Activated CD8-positive, alpha-beta memory T cell treated with anti-CD3 and anti-CD28 coated beads, Interleukin-2, amount 10 ng/mL, durations not matched to agents 7 days and 5 days (primary cell): ENCODE measurements at regions not wholly inside any gene's neighbourhood (a gene's known extent, or its start where the extent isn't known, plus 50 kb on each side); places are given as distances from the start of the nearest gene placed in this dataset.

Source experiments
- ATAC-seq: fragments of 150-1000 bp; cut with Tn5 transposase; one replicate; pipeline ENCODE4 v1.10.0; 2021; ENCODE audit warnings: moderate library complexity
- CTCF ChIA-PET: fragments of 350-600 bp; sonication (Branson Sonifier 250); formaldehyde crosslinking; loops from one replicate; lab custom pipeline; 2021; ENCODE audit warnings: antibody characterized with exemption; lab: Charles Lee
- DNase-seq: peaks from one replicate; pipeline ENCODE4 v3.0.0-alpha.2; 2020
- H3K27ac Mint-ChIP-seq: one replicate; pipeline ENCODE4 v1.8.0; 2021; ENCODE audit warnings: mild to moderate bottlenecking, mixed read lengths
- H3K27me3 Mint-ChIP-seq: one replicate; pipeline ENCODE4 v1.8.0; 2021; ENCODE audit warnings: mixed read lengths
- H3K36me3 Mint-ChIP-seq: one replicate; pipeline ENCODE4 v1.8.0; 2021; ENCODE audit warnings: mild to moderate bottlenecking, mixed read lengths
- H3K4me1 Mint-ChIP-seq: one replicate; pipeline ENCODE4 v1.8.0; 2021; ENCODE audit warnings: mixed read lengths
- H3K4me3 Mint-ChIP-seq: one replicate; pipeline ENCODE4 v1.8.0; 2021; ENCODE audit warnings: mild to moderate bottlenecking, moderate library complexity, mixed read lengths
- H3K9me3 Mint-ChIP-seq: one replicate; pipeline ENCODE4 v1.8.0; 2022; ENCODE audit warnings: low read depth, mixed read lengths

DNA sequence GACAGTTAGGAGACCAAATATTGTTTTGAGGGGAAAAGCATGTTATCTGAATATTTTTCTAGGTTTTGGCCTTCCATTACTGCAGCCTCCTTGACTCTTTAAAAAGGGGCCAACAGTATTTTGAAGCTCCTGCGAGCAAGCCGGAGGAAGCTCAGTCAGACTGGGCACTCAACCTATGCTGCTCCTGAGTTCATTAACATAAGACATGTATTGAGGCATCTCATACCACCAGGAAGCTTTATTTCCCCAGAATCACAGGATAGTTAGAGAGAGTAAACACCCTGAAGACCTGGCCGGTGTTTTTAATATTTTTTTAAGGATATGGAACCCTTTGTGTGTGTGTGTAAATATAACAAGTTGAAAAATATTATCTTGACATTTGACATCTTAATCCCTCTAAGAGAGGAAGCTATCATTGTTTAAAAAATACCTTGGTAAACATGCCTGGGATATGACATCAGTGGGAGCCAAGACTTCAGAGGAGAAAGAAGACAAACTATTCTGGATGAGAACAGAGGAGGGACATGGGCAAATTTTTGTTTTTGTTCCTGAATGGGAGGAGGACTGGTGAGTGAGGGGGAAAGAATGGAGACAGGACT lies 139.3 kb upstream of the SLIT3 start:
- CTCF ChIA-PET, result no interaction called here
- Mint-ChIP-seq H3K27ac (no peak overlapping the region), H3K4me1 (no peaks in the 10 kb centered on the region), H3K36me3 (no peaks in the 10 kb centered on the region), H3K4me3 (no peak overlapping the region), H3K27me3 (peaks cover 17% of the 10 kb centered on the region), H3K9me3 (no peaks in the 10 kb centered on the region)
- DNase-seq, result no peak
- no peak for ATAC-seq

DNA sequence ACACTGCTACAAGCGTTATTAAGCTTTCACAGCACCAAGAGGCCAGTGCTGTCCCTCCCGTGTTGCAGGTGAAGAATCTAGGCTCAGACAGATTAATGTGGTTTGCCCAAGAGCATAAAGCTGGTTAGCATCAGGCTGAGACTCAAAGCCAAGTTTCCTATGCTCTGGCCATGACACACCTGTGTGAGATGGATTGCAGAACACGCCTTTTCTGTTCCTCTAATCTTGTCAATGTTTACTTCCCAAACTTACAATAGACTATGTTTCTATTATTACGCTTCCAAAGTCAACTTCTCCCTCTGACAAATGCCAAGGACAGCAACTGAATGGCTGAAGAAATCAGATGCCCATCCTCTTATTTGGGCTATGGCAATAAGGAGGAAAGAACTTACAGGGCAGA lies 138.4 kb upstream of the SLIT3 start:
- Mint-ChIP-seq H3K9me3 (no peaks in the 10 kb centered on the region), H3K27ac (no peak overlapping the region), H3K4me3 (no peak overlapping the region), H3K4me1 (no peaks in the 10 kb centered on the region), H3K36me3 (no peaks in the 10 kb centered on the region), H3K27me3 (peaks cover 17% of the 10 kb centered on the region)
- no peak for DNase-seq
- ATAC-seq, result no peak
- CTCF ChIA-PET, result no interaction called here

DNA sequence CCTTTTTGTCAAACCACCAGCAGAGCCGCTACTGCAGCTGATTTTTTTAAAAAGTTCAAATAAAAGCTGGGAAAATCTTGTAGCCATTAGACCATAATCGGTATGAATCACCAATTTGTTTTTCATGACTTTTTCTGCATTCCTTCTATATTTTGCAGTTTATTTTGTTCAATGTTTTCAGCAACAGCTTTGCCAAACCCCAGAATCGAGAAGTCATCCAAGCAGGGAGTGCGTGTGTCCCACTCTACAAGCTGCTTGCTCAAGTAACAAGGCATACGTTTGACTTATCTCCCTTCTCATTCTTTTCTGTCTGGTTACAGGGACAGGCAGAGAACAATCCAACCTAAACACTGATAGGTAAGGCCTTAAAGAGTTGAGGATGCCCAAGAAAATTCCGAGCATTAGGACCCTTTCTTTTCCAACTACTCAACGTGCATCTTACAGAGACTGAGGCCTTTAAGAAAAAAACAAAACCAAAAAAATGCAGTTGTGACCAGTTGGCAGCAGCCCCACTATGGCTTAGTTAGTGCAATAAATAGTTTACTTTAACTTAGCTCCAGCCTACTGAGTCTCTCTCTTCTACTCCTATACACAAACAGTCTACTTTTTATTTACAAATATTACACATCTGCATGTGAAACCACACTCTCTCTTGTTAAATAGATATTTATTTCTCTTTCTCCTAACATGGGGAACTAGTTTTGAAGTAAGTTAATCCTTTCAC lies 134.7 kb upstream of the SLIT3 start:
- ATAC-seq (no peak), DNase-seq (no peak)
- peaks cover 6% of the 10 kb centered on the region for H3K27me3 Mint-ChIP-seq
- H3K4me1 Mint-ChIP-seq, result no peaks in the 10 kb centered on the region
- no peaks in the 10 kb centered on the region for H3K9me3 Mint-ChIP-seq
- no peaks in the 10 kb centered on the region for H3K36me3 Mint-ChIP-seq
- CTCF ChIA-PET, result no interaction called here
- no peak overlapping the region for H3K4me3 Mint-ChIP-seq
- no peak overlapping the region for H3K27ac Mint-ChIP-seq

DNA sequence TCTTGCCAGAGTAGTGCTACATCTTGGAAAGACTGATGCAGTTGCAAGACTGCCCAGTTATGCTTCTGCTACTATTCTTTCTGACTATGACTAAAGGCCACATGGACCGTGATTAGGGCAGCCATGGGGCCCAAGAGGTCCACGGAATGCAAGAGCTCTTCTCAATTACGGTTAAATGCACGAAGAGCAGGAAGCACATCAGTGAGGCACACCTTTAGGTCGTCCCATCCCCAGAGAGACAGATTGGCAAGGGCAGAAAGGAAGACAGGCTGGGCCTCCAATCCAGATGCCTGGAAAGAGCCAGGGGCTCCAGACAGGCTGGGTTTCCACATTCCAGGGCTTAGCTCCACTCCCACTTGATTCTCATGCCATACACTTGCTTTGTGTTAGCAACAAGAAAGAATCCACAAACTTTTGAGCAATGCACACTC lies 132.3 kb upstream of the SLIT3 start:
- Mint-ChIP-seq H3K36me3 (no peaks in the 10 kb centered on the region), H3K4me3 (no peak overlapping the region), H3K4me1 (no peaks in the 10 kb centered on the region), H3K27me3 (peaks cover 6% of the 10 kb centered on the region), H3K27ac (no peak overlapping the region), H3K9me3 (no peaks in the 10 kb centered on the region)
- CTCF ChIA-PET, result no interaction called here
- DNase-seq (no peak), ATAC-seq (no peak)

DNA sequence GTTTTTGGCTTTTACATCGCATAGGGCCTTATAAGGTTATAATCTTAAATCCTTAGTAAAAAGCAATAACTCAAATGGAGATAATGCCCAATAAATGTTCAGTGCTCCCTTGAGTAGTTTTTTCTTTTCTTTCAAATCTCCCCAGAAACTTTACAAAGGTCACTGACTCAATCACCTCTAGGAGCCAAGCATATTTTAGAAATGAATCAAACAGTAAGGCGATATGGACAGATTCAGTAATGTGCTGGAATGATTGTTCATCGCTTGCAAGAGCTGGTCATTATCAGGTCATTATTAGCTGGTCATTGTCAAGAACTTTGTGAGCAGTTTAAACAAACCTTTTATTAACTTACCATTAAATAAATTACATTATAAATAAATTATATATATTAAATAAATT lies 130.4 kb upstream of the SLIT3 start:
- H3K9me3 Mint-ChIP-seq, result no peaks in the 10 kb centered on the region
- no peaks in the 10 kb centered on the region for H3K4me1 Mint-ChIP-seq
- no peaks in the 10 kb centered on the region for H3K27me3 Mint-ChIP-seq
- DNase-seq, result no peak
- no peak overlapping the region for H3K4me3 Mint-ChIP-seq
- no peak for ATAC-seq
- CTCF ChIA-PET, result no interaction called here
- H3K27ac Mint-ChIP-seq, result no peak overlapping the region
- H3K36me3 Mint-ChIP-seq, result no peaks in the 10 kb centered on the region

DNA sequence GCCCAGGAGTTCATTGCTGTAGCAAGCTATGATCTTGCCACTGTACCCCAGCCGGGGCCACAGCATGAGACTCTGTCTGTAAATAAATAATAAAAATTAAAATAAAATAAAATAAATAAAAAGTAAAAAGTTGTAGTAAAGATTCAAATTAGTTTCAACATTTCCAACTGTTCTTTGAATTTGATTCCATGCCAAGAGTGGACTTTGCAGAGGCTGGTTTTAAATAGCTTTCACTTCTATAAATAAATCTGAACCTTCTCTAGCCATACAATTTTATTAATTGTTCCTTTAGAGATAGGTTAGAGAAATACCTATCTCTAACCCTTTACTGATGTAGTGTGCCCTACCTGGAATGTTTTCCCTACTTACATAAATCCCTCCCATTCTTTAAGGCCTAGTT lies 129.7 kb upstream of the SLIT3 start:
- H3K9me3 Mint-ChIP-seq, result no peaks in the 10 kb centered on the region
- CTCF ChIA-PET, result no interaction called here

DNA sequence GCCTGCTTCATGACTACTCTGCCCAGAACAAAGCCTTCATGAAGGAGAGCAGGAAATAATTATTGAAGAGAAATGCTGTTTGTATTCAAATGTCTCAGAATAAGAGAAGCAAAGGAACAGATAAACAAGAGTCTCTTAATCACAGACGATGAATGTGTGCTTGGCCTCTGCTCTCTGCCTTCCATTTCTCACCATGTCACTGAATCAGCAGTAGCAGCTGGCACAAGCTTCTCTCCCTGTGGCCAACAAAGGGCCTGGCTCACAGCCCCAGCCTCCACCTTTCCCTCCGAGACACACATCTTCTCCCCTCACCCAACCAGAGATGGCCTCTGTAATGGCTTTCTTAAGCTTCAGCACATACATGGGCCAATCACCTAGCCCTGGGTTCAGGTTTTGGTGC lies 128.1 kb upstream of the SLIT3 start:
- H3K4me3 Mint-ChIP-seq, result no peak overlapping the region

More for the DNA sequence above, 129.7 kb upstream of the SLIT3 start:
- ATAC-seq (no peak), DNase-seq (no peak)
- no peaks in the 10 kb centered on the region for H3K36me3 Mint-ChIP-seq
- H3K4me1 Mint-ChIP-seq, result no peaks in the 10 kb centered on the region
- no peak overlapping the region for H3K27ac Mint-ChIP-seq
- H3K27me3 Mint-ChIP-seq, result no peaks in the 10 kb centered on the region
- H3K4me3 Mint-ChIP-seq, result no peak overlapping the region

DNA sequence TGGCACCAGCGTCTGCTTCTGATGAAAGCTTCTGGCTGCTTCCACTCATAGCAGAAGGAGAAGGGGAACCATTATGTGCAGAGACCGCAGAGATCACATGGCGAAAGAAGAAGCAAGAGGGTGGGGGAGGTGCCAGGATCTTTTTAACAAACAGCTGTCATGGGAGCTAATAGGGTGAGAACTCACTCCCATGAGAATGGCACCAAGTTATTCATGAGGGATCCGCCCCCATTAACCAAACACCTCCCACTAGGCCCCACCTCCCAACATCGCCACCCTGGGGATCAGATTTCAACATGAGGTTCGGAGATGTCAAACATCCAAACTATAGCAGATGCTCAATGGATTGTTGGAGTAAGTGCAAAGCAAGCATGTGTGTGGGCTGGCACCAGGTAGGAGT lies 125.8 kb upstream of the SLIT3 start:
- no peak overlapping the region for H3K27ac Mint-ChIP-seq
- no peaks in the 10 kb centered on the region for H3K4me1 Mint-ChIP-seq
- DNase-seq (no peak), ATAC-seq (no peak)
- CTCF ChIA-PET, result no interaction called here
- H3K4me3 Mint-ChIP-seq, result no peak overlapping the region
- H3K36me3 Mint-ChIP-seq, result no peaks in the 10 kb centered on the region
- H3K9me3 Mint-ChIP-seq, result no peaks in the 10 kb centered on the region
- no peaks in the 10 kb centered on the region for H3K27me3 Mint-ChIP-seq

More for the DNA sequence above, 128.1 kb upstream of the SLIT3 start:
- no peak overlapping the region for H3K27ac Mint-ChIP-seq
- no peaks in the 10 kb centered on the region for H3K36me3 Mint-ChIP-seq
- DNase-seq (no peak), ATAC-seq (no peak)
- no peaks in the 10 kb centered on the region for H3K4me1 Mint-ChIP-seq
- no peaks in the 10 kb centered on the region for H3K9me3 Mint-ChIP-seq
- CTCF ChIA-PET, result no interaction called here
- no peaks in the 10 kb centered on the region for H3K27me3 Mint-ChIP-seq

DNA sequence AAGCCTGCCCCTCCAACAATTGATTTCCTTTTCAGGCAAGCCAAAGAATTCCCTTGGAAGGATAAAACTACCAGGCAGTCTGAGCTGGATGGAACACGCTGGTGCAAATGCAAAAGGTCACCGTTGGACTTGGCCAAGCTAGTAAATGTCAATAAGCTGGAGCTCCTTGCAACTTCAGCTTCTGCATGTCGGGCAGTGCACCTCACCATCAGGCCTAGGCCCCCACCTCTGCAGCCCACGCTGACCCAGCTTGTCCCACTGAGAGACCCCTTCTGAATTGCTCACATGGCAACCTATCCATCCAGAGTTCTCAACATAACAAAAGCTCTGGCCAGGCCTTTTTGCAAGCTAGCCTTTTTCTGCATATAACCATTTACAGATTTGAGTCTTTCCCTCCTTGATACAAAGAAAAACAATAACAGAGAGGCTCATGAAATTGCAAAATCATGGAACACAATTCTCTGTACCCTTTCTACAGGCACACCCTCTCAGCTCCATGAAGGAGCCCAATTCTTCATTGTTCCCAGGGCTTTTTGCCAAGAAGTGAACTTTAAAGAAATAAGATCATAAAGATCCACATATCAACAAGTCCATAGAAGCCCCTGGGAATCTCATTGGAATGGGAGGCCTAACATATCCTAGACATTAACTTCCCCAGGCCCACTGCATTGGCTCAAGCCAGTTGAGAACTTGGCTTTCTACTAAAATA lies 123.9 kb upstream of the SLIT3 start:
- Mint-ChIP-seq H3K36me3 (no peaks in the 10 kb centered on the region), H3K4me1 (no peaks in the 10 kb centered on the region), H3K9me3 (no peaks in the 10 kb centered on the region), H3K4me3 (no peak overlapping the region), H3K27me3 (no peaks in the 10 kb centered on the region), H3K27ac (no peak overlapping the region)
- DNase-seq (no peak), ATAC-seq (no peak)
- CTCF ChIA-PET, result no interaction called here

DNA sequence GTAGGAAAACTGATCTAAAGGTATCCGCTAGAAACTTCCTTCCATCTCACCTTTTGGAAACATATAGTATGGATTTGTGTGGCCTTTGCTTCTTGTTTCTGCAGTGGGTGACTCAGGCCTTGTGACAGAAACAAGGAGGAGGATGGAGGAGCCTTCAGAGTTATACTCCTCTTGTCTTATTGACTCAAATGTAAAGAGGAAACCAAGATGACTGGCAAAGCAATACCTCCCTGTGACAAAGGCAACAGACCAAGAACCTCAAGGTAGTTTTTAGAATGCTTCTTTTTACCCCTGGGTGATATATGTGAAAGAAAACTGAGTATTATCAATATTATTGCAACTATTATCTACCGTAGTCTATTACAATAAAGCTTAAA lies 123.3 kb upstream of the SLIT3 start:
- ATAC-seq (no peak), DNase-seq (no peak)
- Mint-ChIP-seq H3K4me3 (no peak overlapping the region), H3K36me3 (no peaks in the 10 kb centered on the region), H3K27ac (no peak overlapping the region), H3K9me3 (no peaks in the 10 kb centered on the region), H3K27me3 (no peaks in the 10 kb centered on the region), H3K4me1 (no peaks in the 10 kb centered on the region)
- CTCF ChIA-PET, result no interaction called here

DNA sequence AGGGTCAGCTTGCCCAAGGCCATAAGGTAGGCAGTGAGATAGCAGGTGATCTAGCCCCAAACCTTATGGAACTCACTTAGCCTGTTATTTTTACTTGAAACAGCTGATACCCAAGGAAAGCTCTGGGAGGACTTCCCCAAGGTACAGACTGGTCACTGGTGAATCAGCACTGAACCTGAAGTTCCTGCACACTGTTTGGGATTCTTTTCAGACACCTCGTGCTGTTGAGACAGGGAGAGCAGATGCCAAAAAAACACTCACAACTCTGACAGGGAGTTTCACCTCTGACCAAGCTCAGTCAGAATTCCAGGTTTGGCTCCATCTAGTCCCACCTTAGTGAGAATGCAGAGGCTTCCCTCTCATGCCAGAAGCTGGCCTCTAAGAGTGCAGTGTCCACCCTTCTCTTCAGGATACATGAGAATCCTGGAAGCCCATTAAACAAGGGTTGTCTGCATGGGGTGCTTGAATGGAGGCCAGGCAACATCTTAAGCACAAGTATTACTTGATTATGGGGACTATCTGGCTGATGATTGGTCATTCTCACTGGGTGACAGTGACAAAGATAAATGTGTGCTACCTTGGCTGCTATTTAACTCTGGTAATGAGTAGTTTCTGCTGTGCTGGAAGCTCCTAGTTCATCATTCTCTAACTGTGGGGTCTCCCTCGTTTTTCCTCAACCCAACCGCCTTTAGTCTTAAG lies 122.8 kb upstream of the SLIT3 start:
- DNase-seq (no peak), ATAC-seq (no peak)
- Mint-ChIP-seq H3K36me3 (no peaks in the 10 kb centered on the region), H3K4me3 (no peak overlapping the region), H3K27me3 (no peaks in the 10 kb centered on the region), H3K27ac (no peak overlapping the region), H3K4me1 (no peaks in the 10 kb centered on the region), H3K9me3 (no peaks in the 10 kb centered on the region)
- CTCF ChIA-PET, result no interaction called here

DNA sequence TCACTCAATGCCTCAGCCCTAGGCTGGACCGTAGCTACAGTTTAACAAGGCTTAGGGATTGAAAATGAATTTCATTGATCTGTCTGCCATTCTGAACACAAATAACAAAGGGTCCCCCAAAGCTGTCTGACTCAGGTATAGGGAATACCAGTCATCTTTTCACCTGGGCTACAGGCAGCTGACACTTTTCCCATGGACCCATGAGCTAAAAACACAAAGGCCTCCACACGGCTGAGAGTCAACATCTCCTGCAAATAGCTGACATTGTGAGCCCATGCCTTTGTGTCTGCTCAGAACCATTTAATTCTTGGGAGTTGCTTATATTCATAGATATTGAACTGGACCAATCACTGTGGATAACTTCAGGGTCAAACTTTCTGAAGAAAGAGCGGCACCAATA lies 121.1 kb upstream of the SLIT3 start:
- Mint-ChIP-seq H3K4me3 (no peak overlapping the region), H3K27me3 (no peaks in the 10 kb centered on the region), H3K27ac (no peak overlapping the region), H3K4me1 (no peaks in the 10 kb centered on the region), H3K36me3 (no peaks in the 10 kb centered on the region), H3K9me3 (no peaks in the 10 kb centered on the region)
- CTCF ChIA-PET, result no interaction called here
- DNase-seq (no peak), ATAC-seq (no peak)

DNA sequence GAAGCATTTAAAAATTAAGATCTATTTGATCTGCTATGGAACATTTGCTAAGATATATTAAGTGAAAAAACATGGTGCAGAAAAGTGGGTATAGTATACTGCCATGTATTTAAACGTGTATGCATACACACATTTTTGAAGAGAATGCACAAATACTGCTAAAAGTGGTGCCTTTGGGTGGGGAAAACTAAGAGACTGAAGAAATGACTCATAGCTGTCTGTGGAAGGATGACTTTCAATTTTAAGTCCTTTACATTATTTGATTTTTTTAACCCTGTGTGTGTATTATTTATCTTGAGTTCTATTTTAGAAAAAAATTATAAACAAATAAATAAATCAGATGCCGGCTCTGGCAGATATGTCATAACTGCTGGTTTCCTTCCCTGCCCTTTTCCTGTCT lies 120.7 kb upstream of the SLIT3 start:
- Mint-ChIP-seq H3K9me3 (no peaks in the 10 kb centered on the region), H3K27me3 (no peaks in the 10 kb centered on the region), H3K36me3 (no peaks in the 10 kb centered on the region), H3K27ac (no peak overlapping the region), H3K4me3 (no peak overlapping the region), H3K4me1 (no peaks in the 10 kb centered on the region)
- DNase-seq (no peak), ATAC-seq (no peak)
- CTCF ChIA-PET, result no interaction called here

DNA sequence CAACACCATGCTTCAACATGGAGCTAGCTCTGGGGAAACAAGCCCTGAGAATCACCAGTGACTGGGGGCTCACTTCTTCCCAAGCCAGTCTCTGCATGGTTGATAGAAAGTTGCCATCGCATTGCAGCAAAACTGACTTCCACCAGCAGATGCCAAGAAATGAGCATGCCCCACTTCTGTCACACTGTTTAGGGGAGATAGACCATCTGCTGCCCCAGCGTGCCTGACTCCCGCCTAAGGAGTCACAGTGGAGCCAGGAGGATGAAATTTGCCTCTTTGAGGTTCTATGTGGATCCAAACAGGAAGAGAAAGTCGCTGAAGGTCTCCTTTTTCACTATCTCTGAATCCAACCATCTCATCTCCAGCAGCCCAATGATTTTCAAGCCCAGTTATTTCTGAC lies 116.7 kb upstream of the SLIT3 start:
- H3K4me1 Mint-ChIP-seq, result no peaks in the 10 kb centered on the region
- H3K27ac Mint-ChIP-seq, result no peak overlapping the region
- H3K4me3 Mint-ChIP-seq, result no peak overlapping the region
- DNase-seq (no peak), ATAC-seq (no peak)
- H3K27me3 Mint-ChIP-seq, result no peaks in the 10 kb centered on the region
- CTCF ChIA-PET, result no interaction called here
- H3K36me3 Mint-ChIP-seq, result no peaks in the 10 kb centered on the region
- no peaks in the 10 kb centered on the region for H3K9me3 Mint-ChIP-seq
